Stimulated activated CD4-positive, alpha-beta T cell treated with anti-CD3 and anti-CD28 coated beads, Interleukin-1b, Interleukin-23, amount 100 ng/mL, for 24 hours (primary cell): ENCODE measurements at regions not wholly inside any gene's neighbourhood (a gene's known extent, or its start where the extent isn't known, plus 50 kb on each side); places are given as distances from the start of the nearest gene placed in this dataset.

Source experiments
- DNase-seq, 4 experiments: peaks; one replicate each; pipeline ENCODE4 v3.0.0-alpha.2; 2020; ENCODE audit warnings: low read depth in 4 of 4, low spot score in 1 of 4

- no peak for DNase-seq
Observed at GRCh38 chr10:88059190-88059589, 195.8 kb downstream of the PTEN start.

- DNase-seq = no peak
Observed at GRCh38 chr10:88060762-88061161, 197.3 kb downstream of the PTEN start.

GRCh38 chr10:88062385-88062784, 199.0 kb downstream of the PTEN start:
- DNase-seq = no peak

- DNase-seq = no peak
Observed at GRCh38 chr10:88062798-88063472, 199.5 kb downstream of the PTEN start.

- no peak for DNase-seq
Observed at GRCh38 chr10:88063861-88064557, 200.6 kb downstream of the PTEN start.

DNA sequence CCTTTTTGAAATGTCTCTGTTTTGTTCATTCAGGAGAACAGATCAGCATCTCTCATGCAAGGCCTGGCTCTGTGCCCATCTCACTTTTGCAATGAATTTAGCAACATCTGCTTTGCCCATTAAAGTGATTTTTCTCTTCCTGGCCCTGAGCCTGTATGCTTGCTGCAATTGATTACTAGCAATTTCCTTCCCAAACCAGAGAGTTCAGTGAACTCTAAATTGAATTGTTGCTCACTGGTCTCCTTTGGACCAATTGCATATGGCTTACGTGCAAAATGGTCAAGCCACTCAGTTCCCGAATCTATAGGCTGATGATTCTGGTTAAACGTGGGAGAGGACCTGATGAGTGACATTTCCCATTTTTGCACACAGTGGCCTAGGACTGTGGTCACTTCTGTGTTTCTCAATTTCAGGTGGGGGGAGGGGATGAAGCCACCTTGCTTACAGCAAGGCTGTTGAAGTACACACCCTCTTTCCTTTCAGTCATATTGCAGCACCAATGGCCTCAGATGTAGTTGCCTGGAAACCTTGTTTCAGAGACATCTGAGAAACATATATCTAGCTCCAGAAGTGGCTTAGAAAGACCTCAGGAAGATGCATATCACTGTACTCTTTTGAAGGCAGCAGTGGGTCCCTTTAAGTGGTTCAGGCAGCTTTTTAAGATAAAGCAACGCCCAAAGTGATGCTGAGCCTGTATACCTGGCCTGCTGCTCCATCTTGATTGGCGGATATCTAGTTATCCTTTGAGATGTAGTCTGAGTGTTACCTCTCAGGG, 201.4 kb downstream of the PTEN start:
- no peak for DNase-seq

DNA sequence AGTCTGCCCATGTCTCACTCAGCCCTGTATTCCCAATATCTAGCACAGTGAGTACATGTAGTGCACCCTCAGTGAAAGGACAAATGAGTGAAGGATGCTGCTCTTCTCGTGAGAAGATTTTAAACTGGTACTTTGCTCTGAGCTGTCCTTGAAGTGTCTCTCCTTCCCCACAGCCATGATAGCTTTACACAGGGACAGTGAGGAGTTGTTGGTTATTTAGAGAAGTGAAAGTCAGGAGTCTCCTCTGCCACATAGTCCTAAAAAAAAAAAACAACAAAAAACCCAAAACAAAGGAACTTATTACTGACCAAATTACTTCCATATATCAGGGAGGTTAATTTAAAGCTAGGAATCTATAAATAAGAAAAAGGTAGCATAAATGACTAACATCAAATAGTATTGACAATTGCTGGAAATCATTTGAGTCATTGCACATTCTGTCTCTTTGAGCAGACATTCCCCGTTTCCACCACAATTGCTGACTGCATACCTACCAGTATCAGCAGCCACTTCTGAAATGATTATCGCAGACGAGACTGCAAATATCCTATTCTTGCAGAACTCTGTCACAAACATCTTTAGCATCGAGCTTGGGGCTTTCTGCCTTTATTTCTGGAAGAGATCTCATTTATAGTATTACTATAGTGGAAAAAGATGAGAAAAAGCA, 202.1 kb downstream of the PTEN start:
- peak in 1 of 4 experiments; percentile 40 for DNase-seq

GRCh38 chr10:88066319-88066718, 202.9 kb downstream of the PTEN start:
- DNase-seq = no peak

GRCh38 chr10:88066876-88067275, 203.5 kb downstream of the PTEN start:
- no peak for DNase-seq

DNA sequence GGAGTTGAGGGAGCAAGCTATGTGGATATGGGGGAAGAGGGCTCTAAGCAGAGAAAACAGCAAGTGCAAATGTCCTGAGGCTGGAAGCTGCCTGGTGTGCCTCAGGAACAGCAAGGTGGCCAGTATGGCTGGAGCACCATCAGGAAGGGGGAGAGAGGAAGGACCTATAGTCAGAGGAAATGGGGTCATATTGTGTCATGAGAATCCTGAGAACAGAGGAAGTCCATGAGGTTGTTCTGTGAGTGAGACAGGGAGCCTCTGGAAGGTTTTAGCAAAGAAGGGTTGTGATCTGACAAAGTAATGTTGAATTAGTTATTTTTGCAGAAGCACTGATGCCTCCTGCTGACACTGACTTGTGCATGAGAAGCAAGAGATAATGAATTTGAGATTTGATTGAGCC, 204.3 kb downstream of the PTEN start:
- no peak for DNase-seq

GRCh38 chr10:88069338-88069737, 205.9 kb downstream of the PTEN start:
- DNase-seq = no peak

DNA sequence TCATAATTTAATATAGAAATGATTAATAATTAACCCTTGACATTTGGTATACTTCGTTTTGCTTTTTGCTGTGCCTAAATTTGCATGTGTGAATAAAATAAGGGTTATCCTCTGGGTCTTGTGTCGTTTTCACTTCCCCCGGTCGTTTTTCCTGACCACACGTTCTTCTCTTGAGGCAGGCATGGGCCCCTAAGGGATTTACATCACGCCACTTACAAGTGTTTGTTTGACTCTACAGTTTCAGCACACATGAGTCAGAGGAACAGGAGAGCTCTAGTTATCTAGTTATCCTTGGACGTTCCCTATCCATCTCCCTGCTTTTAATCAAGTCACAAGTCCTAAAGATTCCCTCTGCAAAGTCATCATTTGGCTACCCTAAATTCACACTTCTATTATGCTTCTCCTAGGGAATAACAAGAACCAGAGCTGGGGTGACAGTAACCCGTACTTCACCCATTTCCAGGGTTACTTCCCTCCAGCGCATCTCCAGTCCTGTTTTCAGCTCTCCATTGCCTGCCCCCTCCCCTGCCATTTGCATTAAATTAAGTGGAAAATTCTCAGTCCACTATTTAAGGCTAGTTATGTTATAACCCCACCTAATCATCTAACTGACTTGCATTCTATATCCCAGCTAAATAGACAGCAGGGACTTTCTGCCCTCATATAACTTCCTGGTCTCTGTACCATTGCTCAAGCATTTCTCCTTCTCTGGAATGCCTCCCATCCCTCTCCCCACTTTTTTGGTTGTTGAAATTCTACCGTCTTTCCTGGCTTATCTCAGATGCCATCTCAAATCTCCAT, 206.9 kb downstream of the PTEN start:
- no peak for DNase-seq

GRCh38 chr10:88071879-88072278, 208.5 kb downstream of the PTEN start:
- DNase-seq = no peak

DNA sequence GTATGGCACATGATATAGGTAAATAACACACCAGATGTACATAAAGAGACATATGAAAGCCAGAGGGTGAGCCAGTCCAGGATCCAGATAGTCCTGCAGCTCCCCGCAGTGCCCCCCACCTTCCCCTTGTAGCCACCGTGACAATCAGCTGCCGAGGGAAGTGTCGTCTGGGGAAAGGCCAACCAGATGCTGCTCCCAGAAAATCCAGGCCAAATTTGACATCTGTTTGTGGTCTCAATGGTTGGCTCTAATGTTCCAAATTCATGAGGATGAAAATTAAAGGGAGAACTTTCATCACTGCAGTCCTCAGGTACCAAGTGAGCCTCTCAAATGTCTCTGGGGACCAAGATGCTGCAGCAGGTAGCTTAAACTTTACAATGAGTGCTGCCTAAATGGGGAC, 210.3 kb downstream of the PTEN start:
- DNase-seq = no peak

DNA sequence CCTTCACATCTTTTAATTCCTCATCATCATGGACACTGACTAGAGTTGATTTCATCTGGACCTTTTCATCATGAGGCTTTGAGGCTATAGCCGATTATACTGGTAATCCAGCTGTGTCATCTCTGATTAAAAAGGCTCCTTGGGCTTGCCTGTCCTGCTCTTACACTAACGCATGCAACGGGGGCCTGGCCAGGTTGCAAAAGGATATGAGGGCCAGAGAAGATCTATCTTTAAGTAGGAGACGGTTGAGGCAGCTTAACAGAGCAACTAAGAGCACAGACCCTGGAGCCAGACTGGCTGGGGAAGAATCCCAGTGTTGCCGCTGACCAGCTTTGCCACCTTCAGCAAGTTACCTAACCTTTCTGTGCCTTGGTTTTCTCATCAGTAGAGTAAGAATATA, 211.5 kb downstream of the PTEN start:
- DNase-seq = no peak

GRCh38 chr10:88076027-88076880, 212.8 kb downstream of the PTEN start:
- no peak for DNase-seq

DNA sequence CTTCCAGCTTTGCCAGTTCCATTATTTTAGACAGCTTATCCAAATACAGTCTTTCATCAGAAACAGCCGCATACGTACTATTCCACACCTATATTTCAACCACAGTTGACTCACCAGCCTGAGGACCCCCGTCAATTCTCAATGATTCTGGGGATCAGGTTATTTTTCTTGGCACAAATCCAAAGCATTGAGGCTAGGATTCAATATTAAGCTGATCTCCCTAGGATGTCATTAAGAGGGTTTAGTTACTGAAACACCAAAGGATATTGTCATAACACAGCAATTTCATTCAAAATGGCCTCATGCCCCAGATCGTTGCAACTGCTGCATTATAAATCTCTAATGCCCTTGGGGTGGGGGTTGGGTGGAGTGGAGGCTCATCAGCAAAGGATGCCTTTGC, 214.6 kb downstream of the PTEN start:
- DNase-seq = no peak

DNA sequence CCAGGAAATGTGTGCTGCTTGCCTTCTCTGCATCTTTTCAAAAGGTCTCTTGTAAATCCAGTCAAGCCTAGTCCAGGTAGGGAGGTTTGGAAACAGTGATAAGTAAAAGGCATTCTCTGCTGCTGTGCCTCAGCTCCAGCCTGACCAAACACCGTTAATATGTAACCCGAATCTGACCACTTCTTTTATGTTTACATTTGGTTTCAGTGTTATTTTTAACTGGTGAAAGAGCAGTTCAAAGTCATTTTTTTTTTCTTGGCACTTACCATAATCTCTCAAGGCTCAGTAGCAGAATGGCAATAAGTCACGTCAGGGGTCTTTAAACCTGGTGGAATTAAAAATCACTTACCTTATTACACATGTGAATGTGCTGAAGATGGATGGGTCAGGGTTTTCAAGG, 216.8 kb downstream of the PTEN start:
- no peak for DNase-seq

DNA sequence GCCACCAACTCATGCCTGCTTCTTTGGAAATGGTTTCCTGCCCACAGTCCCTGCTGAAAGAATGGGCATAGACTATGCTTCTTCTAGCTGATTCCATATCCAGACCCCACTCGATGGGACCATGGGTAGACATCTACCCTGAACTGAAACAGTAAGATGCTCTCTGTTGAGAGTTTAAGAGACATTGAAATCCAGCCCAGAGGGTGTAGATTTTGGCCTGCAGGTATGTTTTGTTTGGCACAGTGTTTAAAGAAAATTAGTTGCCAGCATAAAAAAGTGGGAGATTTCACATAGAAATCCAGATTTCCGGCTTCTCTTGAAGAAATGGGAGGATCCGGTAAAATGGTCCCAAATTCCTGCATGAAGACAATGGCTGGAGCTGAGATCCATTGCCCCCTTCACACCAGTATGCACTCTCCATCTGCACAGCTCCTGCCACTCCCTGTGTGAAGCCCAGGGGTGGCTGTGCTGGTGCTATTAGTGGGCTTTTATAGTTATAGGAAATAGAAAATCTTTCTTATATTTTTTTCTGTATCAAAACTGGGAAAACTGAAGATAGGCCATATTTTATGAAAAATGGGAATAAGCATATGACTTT, 218.1 kb downstream of the PTEN start:
- no peak for DNase-seq

GRCh38 chr10:88082391-88082790, 219.0 kb downstream of the PTEN start:
- DNase-seq = no peak
